ENCODE measurements at regions not wholly inside any gene's neighbourhood (a gene's known extent, or its start where the extent isn't known, plus 50 kb on each side); places are given as distances from the start of the nearest gene placed in this dataset.
A peak's percentile ranks its signal among the peaks of the same experiment; 100 is the strongest.

GRCh38 chr12:30438601-30439041 is 257.0 kb downstream of the IPO8 start:
- Histone ChIP-seq H3K4me3 (no peak overlapping the region), H3K36me3 (no peaks in the 10 kb centered on the region), H3K27ac (replicated peaks) (peak overlapping the region; percentile 6), H3K9me3 (replicated peaks) (no peaks in the 10 kb centered on the region), H3K27me3 (ENCODE audit: low read depth) (no peaks in the 10 kb centered on the region), H3K4me1 (peaks cover 17% of the 10 kb centered on the region)
- intact Hi-C loops (cut with micrococcal nuclease) = no loop called here
- DNase-seq = no peak
- TF ChIP-seq CTCF (IDR thresholded peaks at IDR 0.05; ENCODE audit: borderline replicate concordance) = no peak

- no peak for DNase-seq
- peak overlapping the region; percentile 64 for H3K27ac ChIP-seq (replicated peaks)
Observed at GRCh38 chr12:30437616-30438015, 258.1 kb downstream of the IPO8 start.

GRCh38 chr12:30437044-30437443 is 258.6 kb downstream of the IPO8 start:
- Histone ChIP-seq H3K27me3 (ENCODE audit: low read depth) (no peaks in the 10 kb centered on the region), H3K4me1 (peaks cover 12% of the 10 kb centered on the region), H3K9me3 (replicated peaks) (no peaks in the 10 kb centered on the region), H3K27ac (replicated peaks) (peak overlapping the region; percentile 64), H3K4me3 (no peak overlapping the region), H3K36me3 (no peaks in the 10 kb centered on the region)
- DNase-seq = no peak
- intact Hi-C loops (cut with micrococcal nuclease) = no loop called here
- no peak for TF ChIP-seq CTCF (IDR thresholded peaks at IDR 0.05; ENCODE audit: borderline replicate concordance)

More at GRCh38 chr12:30437616-30438015, 258.1 kb downstream of the IPO8 start:
- no peak overlapping the region for H3K4me3 ChIP-seq
- H3K27me3 ChIP-seq (ENCODE audit: low read depth) = no peaks in the 10 kb centered on the region
- TF ChIP-seq CTCF (IDR thresholded peaks at IDR 0.05; ENCODE audit: borderline replicate concordance) = no peak
- H3K4me1 ChIP-seq = peaks cover 12% of the 10 kb centered on the region
- intact Hi-C loops (cut with micrococcal nuclease) = no loop called here
- H3K36me3 ChIP-seq = no peaks in the 10 kb centered on the region
- H3K9me3 ChIP-seq (replicated peaks) = no peaks in the 10 kb centered on the region

- no peak for TF ChIP-seq CTCF (IDR thresholded peaks at IDR 0.05; ENCODE audit: borderline replicate concordance)
- no peaks in the 10 kb centered on the region for H3K4me1 ChIP-seq
Observed at GRCh38 chr12:30428098-30428497, 267.6 kb downstream of the IPO8 start.

GRCh38 chr12:30427555-30427954 is 268.1 kb downstream of the IPO8 start:
- Histone ChIP-seq H3K9me3 (replicated peaks) (peaks cover 4% of the 10 kb centered on the region), H3K27me3 (ENCODE audit: low read depth) (no peaks in the 10 kb centered on the region), H3K4me1 (no peaks in the 10 kb centered on the region), H3K4me3 (no peak overlapping the region), H3K27ac (replicated peaks) (no peak overlapping the region), H3K36me3 (no peaks in the 10 kb centered on the region)
- intact Hi-C loops (cut with micrococcal nuclease) = no loop called here
- DNase-seq = no peak
- TF ChIP-seq CTCF (IDR thresholded peaks at IDR 0.05; ENCODE audit: borderline replicate concordance) = no peak

More at GRCh38 chr12:30428098-30428497, 267.6 kb downstream of the IPO8 start:
- no peaks in the 10 kb centered on the region for H3K36me3 ChIP-seq
- intact Hi-C loops (cut with micrococcal nuclease) = no loop called here
- peaks cover 4% of the 10 kb centered on the region for H3K9me3 ChIP-seq (replicated peaks)
- no peaks in the 10 kb centered on the region for H3K27me3 ChIP-seq (ENCODE audit: low read depth)
- H3K4me3 ChIP-seq = no peak overlapping the region
- DNase-seq = no peak
- no peak overlapping the region for H3K27ac ChIP-seq (replicated peaks)
